SK-N-SH (cell line): ENCODE measurements at regions not wholly inside any gene's neighbourhood (a gene's known extent, or its start where the extent isn't known, plus 50 kb on each side); places are given as distances from the start of the nearest gene placed in this dataset.

Experiments used
- CTCF ChIA-PET: fragments of 300-600, 350-600 bp; formaldehyde crosslinking; extraction: SDS; loops from one replicate; lab custom pipeline; 2021; lab: Yijun Ruan, JAX
- POLR2A ChIA-PET: fragments of 350-600 bp; sonication (Branson Sonifier 250); formaldehyde crosslinking; extraction: SDS; loops from one replicate; lab custom pipeline; 2020; ENCODE audit warnings: antibody characterized with exemption, inconsistent platforms; lab: Yijun Ruan, JAX
- DNase-seq: peaks from one replicate; pipeline ENCODE4 v3.0.0; 2012
- H2AFZ ChIP-seq: fragments of 200-600 bp; sonication (generic); 2 replicates; pipeline ENCODE4 v1.8.1; 2016; ENCODE audit warnings: antibody characterized with exemption, mild to moderate bottlenecking, low read depth
- H3F3A ChIP-seq: fragments of 200-600 bp; sonication (generic); replicated peaks from 2 replicates; pipeline ENCODE3; 2016; ENCODE audit warnings: antibody characterized with exemption, mild to moderate bottlenecking; ENCODE audit not compliant: insufficient read depth
- H3K27ac ChIP-seq, 2 experiments: fragments of 200-500 bp in 1 of 2; fragments of 200-600 bp in 1 of 2; sonication (Bioruptor generic) in 1 of 2; sonication (generic), shearing (Covaris generic) in 1 of 2; 2 replicates each; pipeline versions ENCODE4 v1.5.1 to v1.6.1; 2014 to 2016; ENCODE audit warnings: low read depth in 2 of 2, inconsistent platforms in 1 of 2, low read length in 1 of 2, mild to moderate bottlenecking in 1 of 2, mixed read lengths in 1 of 2
- H3K27me3 ChIP-seq: fragments of 200-600 bp; sonication (generic), shearing (Covaris generic); 2 replicates; pipeline ENCODE4 v1.6.1; 2016; ENCODE audit warnings: mixed run types; ENCODE audit not compliant: insufficient read depth
- H3K36me3 ChIP-seq, 2 experiments: fragments of 200-500 bp in 1 of 2; fragments of 200-600 bp in 1 of 2; sonication (Bioruptor generic) in 1 of 2; sonication (generic) in 1 of 2; replicated peaks in 1 of 2; 2 replicates each; pipeline versions ENCODE3 to v1.5.1; 2014 to 2016; ENCODE audit warnings: low read length in 1 of 2, mild to moderate bottlenecking in 1 of 2; ENCODE audit not compliant: insufficient read depth in 2 of 2, control insufficient read depth in 1 of 2
- H3K4me1 ChIP-seq, 2 experiments: fragments of 200-500 bp in 1 of 2; fragments of 200-600 bp in 1 of 2; sonication (Bioruptor generic) in 1 of 2; sonication (generic), shearing (Covaris generic) in 1 of 2; 2 replicates each; pipeline versions ENCODE4 v1.5.1 to v1.6.1; 2014 to 2016; ENCODE audit warnings: low read depth in 1 of 2, low read length in 1 of 2, mixed run types in 1 of 2; ENCODE audit not compliant: insufficient read depth in 2 of 2, control insufficient read depth in 1 of 2
- H3K4me2 ChIP-seq: fragments of 200-600 bp; sonication (generic), shearing (Covaris generic); 2 replicates; pipeline ENCODE4 v1.6.1; 2017; ENCODE audit warnings: mixed run types
- H3K4me3 ChIP-seq, 2 experiments: fragments of 200-500 bp in 1 of 2; fragments of 200-600 bp in 1 of 2; sonication (Bioruptor generic) in 1 of 2; sonication (generic), shearing (Covaris generic) in 1 of 2; 2 replicates each; pipeline versions ENCODE4 v1.5.1 to v1.8.1; 2014 to 2016; ENCODE audit warnings: low read depth in 2 of 2, inconsistent platforms in 1 of 2, low read length in 1 of 2, mild to moderate bottlenecking in 1 of 2, mixed read lengths in 1 of 2, moderate library complexity in 1 of 2
- H3K79me2 ChIP-seq: fragments of 200-600 bp; sonication (generic); 2 replicates; pipeline ENCODE4 v1.8.1; 2017; ENCODE audit warnings: mild to moderate bottlenecking; ENCODE audit not compliant: insufficient read depth
- H3K9ac ChIP-seq: fragments of 200-600 bp; sonication (generic); 2 replicates; pipeline ENCODE4 v1.6.1; 2017; ENCODE audit warnings: mixed run types
- H3K9me2 ChIP-seq: fragments of 200-600 bp; sonication (generic); 2 replicates; pipeline ENCODE4 v1.6.1; 2017; ENCODE audit warnings: mixed run types
- H3K9me3 ChIP-seq: fragments of 200-600 bp; sonication (generic); 2 replicates; pipeline ENCODE4 v1.6.1; 2017; ENCODE audit warnings: mixed run types, mild to moderate bottlenecking, moderate library complexity
- H4K20me1 ChIP-seq: fragments of 200-600 bp; sonication (generic); 2 replicates; pipeline ENCODE4 v1.6.1; 2017; ENCODE audit warnings: mild to moderate bottlenecking, mixed run types; ENCODE audit not compliant: insufficient read depth
- CHD2 ChIP-seq: fragments of 150-350 bp; IDR thresholded peaks from 2 replicates; pipeline ENCODE4 v1.6.1; 2018; ENCODE audit warnings: low read length; ENCODE audit not compliant: partially characterized antibody
- CTCF ChIP-seq: fragments of 200-600 bp; sonication (generic); IDR thresholded peaks from 2 replicates; pipeline ENCODE4 v1.6.1; 2017; ENCODE audit warnings: antibody characterized with exemption, mild to moderate bottlenecking, moderate library complexity
- ELF1 ChIP-seq: IDR thresholded peaks from 2 replicates; pipeline ENCODE4 v1.4.0; 2012
- EP300 ChIP-seq, 2 experiments: IDR thresholded peaks; 2 replicates each; pipeline versions ENCODE4 v1.4.0 to v1.6.1; 2012; ENCODE audit warnings: borderline replicate concordance in 1 of 2, low read depth in 1 of 2, low read length in 1 of 2
- EZH2phosphoT487 ChIP-seq: fragments of 200-600 bp; sonication (generic); IDR thresholded peaks from 2 replicates; pipeline ENCODE4 v1.6.1; 2017; ENCODE audit warnings: low read depth, mixed run types, mild to moderate bottlenecking, antibody characterized with exemption, moderate library complexity, borderline replicate concordance
- FOSL2 ChIP-seq: IDR thresholded peaks from 2 replicates; pipeline ENCODE4 v1.4.0; 2012; ENCODE audit warnings: low read depth, mild to moderate bottlenecking, moderate library complexity, borderline replicate concordance
- MAX ChIP-seq: IDR thresholded peaks from 2 replicates; pipeline ENCODE4 v1.4.0; 2012; ENCODE audit warnings: low read depth
- MEF2A ChIP-seq: IDR thresholded peaks from 2 replicates; pipeline ENCODE4 v1.4.0; 2012; ENCODE audit warnings: low read depth, borderline replicate concordance
- MXI1 ChIP-seq: IDR thresholded peaks from 2 replicates; pipeline ENCODE4 v1.6.1; 2012; ENCODE audit warnings: mild to moderate bottlenecking, low read depth, low read length, improper control_type of control experiment
- NRF1 ChIP-seq: IDR thresholded peaks from 2 replicates; pipeline ENCODE4 v1.6.1; 2012; ENCODE audit warnings: low read depth, mild to moderate bottlenecking, low read length
- POLR2AphosphoS5 ChIP-seq: IDR thresholded peaks from 2 replicates; pipeline ENCODE4 v1.6.1; 2012; ENCODE audit warnings: low read depth, low read length
- RAD21 ChIP-seq: IDR thresholded peaks from 2 replicates; pipeline ENCODE4 v1.6.1; 2012; ENCODE audit warnings: mild to moderate bottlenecking, low read length
- RCOR1 ChIP-seq: fragments of 150-350 bp; IDR thresholded peaks from 2 replicates; pipeline ENCODE4 v1.6.1; 2017; ENCODE audit warnings: antibody characterized with exemption, low read length
- SIN3A ChIP-seq: IDR thresholded peaks from 2 replicates; pipeline ENCODE4 v1.6.1; 2012; ENCODE audit warnings: low read depth, mild to moderate bottlenecking, low read length, moderate library complexity, borderline replicate concordance
- TEAD4 ChIP-seq: IDR thresholded peaks from 2 replicates; pipeline ENCODE4 v1.4.0; 2012; ENCODE audit warnings: mild to moderate bottlenecking, borderline replicate concordance; ENCODE audit not compliant: insufficient read depth
- YY1 ChIP-seq: IDR thresholded peaks from 2 replicates; pipeline ENCODE4 v1.4.0; 2012; ENCODE audit warnings: low read depth, mild to moderate bottlenecking
- ZBTB33 ChIP-seq: IDR thresholded peaks from 2 replicates; pipeline ENCODE4 v1.4.0; 2012; ENCODE audit warnings: low read depth, borderline replicate concordance
- WGBS: methylation state at CpG from one replicate; pipeline ENCODE4 v1.1.6; 2017; ENCODE audit warnings: low lambda C conversion rate; 5-methylcytosine and 5-hydroxymethylcytosine counted together
- TF ChIP-seq, protein P1 (sequence below): fragments of 150-350 bp; IDR thresholded peaks from 2 replicates; pipeline ENCODE4 v1.6.1; 2017; ENCODE audit warnings: antibody characterized with exemption, low read length, low read depth, borderline replicate concordance
- TF ChIP-seq, protein P2 (sequence below): fragments of 150-350 bp; IDR thresholded peaks from 2 replicates; pipeline ENCODE4 v1.6.1; 2016; ENCODE audit warnings: mild to moderate bottlenecking, low read depth, low read length
- TF ChIP-seq, protein P3 (sequence below): IDR thresholded peaks from 2 replicates; pipeline ENCODE4 v1.6.1; 2012; ENCODE audit warnings: mild to moderate bottlenecking, low read depth, low read length, moderate library complexity

- Histone ChIP-seq H3K79me2 (no peaks in the 10 kb centered on the region), H3K36me3 (no peaks in the 10 kb centered on the region), H4K20me1 (no peaks in the 10 kb centered on the region), H3K9ac (no peak overlapping the region), H3K4me1 (peaks cover 0 to 14% of the 10 kb centered on the region in 2 experiments; a peak in 2 of 4 replicates), H3K9me2 (no peaks in the 10 kb centered on the region), H3K9me3 (no peaks in the 10 kb centered on the region), H3K4me3 (no peak overlapping the region), H3K27ac (peak overlapping the region in 1 of 2 experiments; percentile 45; a peak in 2 of 4 replicates), H3F3A (no peaks in the 10 kb centered on the region), H3K27me3 (no peaks in the 10 kb centered on the region), H2AFZ (no peak overlapping the region), H3K4me2 (no peak overlapping the region)
- POLR2A ChIA-PET, result no interaction called here
- CTCF ChIA-PET, result interaction anchor here (1.3 kb wide), 1 partner anchor 167 kb away, joined by 4 read pairs; the partner anchor contains the start of gene C1GALT1
- DNase-seq, result peak; percentile 54
- TF ChIP-seq, protein P1, sequence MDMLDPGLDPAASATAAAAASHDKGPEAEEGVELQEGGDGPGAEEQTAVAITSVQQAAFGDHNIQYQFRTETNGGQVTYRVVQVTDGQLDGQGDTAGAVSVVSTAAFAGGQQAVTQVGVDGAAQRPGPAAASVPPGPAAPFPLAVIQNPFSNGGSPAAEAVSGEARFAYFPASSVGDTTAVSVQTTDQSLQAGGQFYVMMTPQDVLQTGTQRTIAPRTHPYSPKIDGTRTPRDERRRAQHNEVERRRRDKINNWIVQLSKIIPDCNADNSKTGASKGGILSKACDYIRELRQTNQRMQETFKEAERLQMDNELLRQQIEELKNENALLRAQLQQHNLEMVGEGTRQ, result no peak
- TF ChIP-seq CTCF (no peak), ZBTB33 (no peak), MXI1 (no peak), SIN3A (no peak), NRF1 (no peak), TEAD4 (no peak), RAD21 (no peak), EZH2phosphoT487 (no peak), MAX (no peak), EP300 (IDR thresholded peaks at IDR 0.05; ENCODE audit: borderline replicate concordance in 1 of 2, low read depth in 1 of 2, low read length in 1 of 2) (no peak), POLR2AphosphoS5 (no peak), MEF2A (no peak), YY1 (no peak), FOSL2 (no peak), RCOR1 (no peak), ELF1 (no peak), CHD2 (no peak)
- TF ChIP-seq, protein P2, sequence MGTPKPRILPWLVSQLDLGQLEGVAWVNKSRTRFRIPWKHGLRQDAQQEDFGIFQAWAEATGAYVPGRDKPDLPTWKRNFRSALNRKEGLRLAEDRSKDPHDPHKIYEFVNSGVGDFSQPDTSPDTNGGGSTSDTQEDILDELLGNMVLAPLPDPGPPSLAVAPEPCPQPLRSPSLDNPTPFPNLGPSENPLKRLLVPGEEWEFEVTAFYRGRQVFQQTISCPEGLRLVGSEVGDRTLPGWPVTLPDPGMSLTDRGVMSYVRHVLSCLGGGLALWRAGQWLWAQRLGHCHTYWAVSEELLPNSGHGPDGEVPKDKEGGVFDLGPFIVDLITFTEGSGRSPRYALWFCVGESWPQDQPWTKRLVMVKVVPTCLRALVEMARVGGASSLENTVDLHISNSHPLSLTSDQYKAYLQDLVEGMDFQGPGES, result no peak
- TF ChIP-seq, protein P3, sequence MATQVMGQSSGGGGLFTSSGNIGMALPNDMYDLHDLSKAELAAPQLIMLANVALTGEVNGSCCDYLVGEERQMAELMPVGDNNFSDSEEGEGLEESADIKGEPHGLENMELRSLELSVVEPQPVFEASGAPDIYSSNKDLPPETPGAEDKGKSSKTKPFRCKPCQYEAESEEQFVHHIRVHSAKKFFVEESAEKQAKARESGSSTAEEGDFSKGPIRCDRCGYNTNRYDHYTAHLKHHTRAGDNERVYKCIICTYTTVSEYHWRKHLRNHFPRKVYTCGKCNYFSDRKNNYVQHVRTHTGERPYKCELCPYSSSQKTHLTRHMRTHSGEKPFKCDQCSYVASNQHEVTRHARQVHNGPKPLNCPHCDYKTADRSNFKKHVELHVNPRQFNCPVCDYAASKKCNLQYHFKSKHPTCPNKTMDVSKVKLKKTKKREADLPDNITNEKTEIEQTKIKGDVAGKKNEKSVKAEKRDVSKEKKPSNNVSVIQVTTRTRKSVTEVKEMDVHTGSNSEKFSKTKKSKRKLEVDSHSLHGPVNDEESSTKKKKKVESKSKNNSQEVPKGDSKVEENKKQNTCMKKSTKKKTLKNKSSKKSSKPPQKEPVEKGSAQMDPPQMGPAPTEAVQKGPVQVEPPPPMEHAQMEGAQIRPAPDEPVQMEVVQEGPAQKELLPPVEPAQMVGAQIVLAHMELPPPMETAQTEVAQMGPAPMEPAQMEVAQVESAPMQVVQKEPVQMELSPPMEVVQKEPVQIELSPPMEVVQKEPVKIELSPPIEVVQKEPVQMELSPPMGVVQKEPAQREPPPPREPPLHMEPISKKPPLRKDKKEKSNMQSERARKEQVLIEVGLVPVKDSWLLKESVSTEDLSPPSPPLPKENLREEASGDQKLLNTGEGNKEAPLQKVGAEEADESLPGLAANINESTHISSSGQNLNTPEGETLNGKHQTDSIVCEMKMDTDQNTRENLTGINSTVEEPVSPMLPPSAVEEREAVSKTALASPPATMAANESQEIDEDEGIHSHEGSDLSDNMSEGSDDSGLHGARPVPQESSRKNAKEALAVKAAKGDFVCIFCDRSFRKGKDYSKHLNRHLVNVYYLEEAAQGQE, result no peak
- 15% methylated on average over 6 of the region's 6 CpGs for WGBS
Measured at GRCh38 chr7:7014827-7015595, 167.3 kb upstream of the C1GALT1 start.
